NT2/D1 (cell line): ENCODE measurements at regions not wholly inside any gene's neighbourhood (a gene's known extent, or its start where the extent isn't known, plus 50 kb on each side); places are given as distances from the start of the nearest gene placed in this dataset.

Experiments
- SUZ12 ChIP-seq: IDR thresholded peaks from 2 replicates; pipeline ENCODE4 v1.6.1; 2011; ENCODE audit not compliant: insufficient read length, insufficient read depth; ENCODE audit errors: extremely low read depth
- YY1 ChIP-seq: IDR thresholded peaks from 2 replicates; pipeline ENCODE4 v1.6.1; 2011; ENCODE audit not compliant: insufficient read length, insufficient read depth
- ZNF274 ChIP-seq: IDR thresholded peaks from 2 replicates; pipeline ENCODE4 v1.6.1; 2011; ENCODE audit warnings: mild to moderate bottlenecking, low read depth, low read length

- no peak for TF ChIP-seq SUZ12
- no peak for TF ChIP-seq ZNF274
- no peak for TF ChIP-seq YY1
Observed at GRCh38 chr5:4036861-4037260, 441.2 kb downstream of the IRX1 start.
